Activated B cell treated with CpG ODN at 0.5 μM for 24 hours (primary cell): ENCODE measurements at regions not wholly inside any gene's neighbourhood (a gene's known extent, or its start where the extent isn't known, plus 50 kb on each side); places are given as distances from the start of the nearest gene placed in this dataset.

Experiments
- ATAC-seq: fragments of 200-7000 bp; cut with Tn5 transposase; one replicate; pipeline ENCODE4 v1.10.0; 2021; ENCODE audit warnings: low read depth, mild to moderate bottlenecking, moderate library complexity
- CTCF ChIA-PET: fragments of 350-600 bp; sonication (Branson Sonifier 250); formaldehyde crosslinking; loops from one replicate; lab custom pipeline; 2021; ENCODE audit warnings: antibody characterized with exemption; lab: Charles Lee
- POLR2A ChIA-PET: fragments of 350-600 bp; sonication (Branson Sonifier 250); formaldehyde crosslinking; loops from one replicate; lab custom pipeline; 2021; ENCODE audit warnings: antibody characterized with exemption; lab: Charles Lee
- DNase-seq: peaks from one replicate; pipeline ENCODE4 v3.0.0; 2022
- H3K27ac Mint-ChIP-seq: one replicate; pipeline ENCODE4 v1.8.0; 2020; ENCODE audit warnings: mixed read lengths
- H3K27me3 Mint-ChIP-seq: one replicate; pipeline ENCODE4 v1.8.0; 2021; ENCODE audit warnings: mixed read lengths
- H3K36me3 Mint-ChIP-seq: one replicate; pipeline ENCODE4 v1.8.0; 2021; ENCODE audit warnings: low read depth, mixed read lengths
- H3K4me1 Mint-ChIP-seq: one replicate; pipeline ENCODE4 v1.8.0; 2021; ENCODE audit warnings: mixed read lengths
- H3K4me3 Mint-ChIP-seq: one replicate; pipeline ENCODE4 v1.8.0; 2020; ENCODE audit warnings: mild to moderate bottlenecking, mixed read lengths
- H3K9me3 Mint-ChIP-seq: one replicate; pipeline ENCODE4 v1.8.0; 2020; ENCODE audit warnings: mixed read lengths
- CTCF ChIP-seq: fragments of 200-600 bp; IDR thresholded peaks from one replicate; pipeline ENCODE4 v1.8.0; 2022; ENCODE audit warnings: antibody characterized with exemption, mild to moderate bottlenecking
- intact Hi-C: fragments of 100-400 bp; cut with micrococcal nuclease; formaldehyde crosslinking; loops from one replicate; pipeline ENCODE4 v1.15.1; 2024

DNA sequence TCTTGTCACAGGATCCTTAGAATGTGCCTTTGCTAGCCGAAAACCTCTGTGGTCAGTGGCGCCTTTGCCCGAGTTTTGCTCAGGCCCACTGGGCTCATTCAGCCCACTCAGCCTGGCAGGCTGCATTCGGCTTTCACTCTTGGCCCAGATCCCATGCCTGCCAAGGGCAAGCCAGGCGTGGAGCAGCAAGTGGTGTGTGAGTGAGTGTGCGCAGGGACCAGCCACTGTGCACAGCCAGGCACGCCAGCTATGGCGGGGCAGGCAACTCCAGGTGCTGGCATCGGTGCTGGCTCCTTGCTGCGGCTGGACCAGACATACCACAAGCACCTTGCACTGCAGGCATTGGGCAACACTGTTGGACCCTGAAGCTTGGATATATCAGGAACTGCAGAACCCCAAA is 1145.1 kb upstream of the NCAM2 start:
- no peak for ATAC-seq
- ChIA-PET POLR2A (no interaction called here), CTCF (no interaction called here)
- no peaks in the 10 kb centered on the region for H3K36me3 Mint-ChIP-seq
- no peak for DNase-seq
- peaks cover 3% of the 10 kb centered on the region for H3K9me3 Mint-ChIP-seq
- intact Hi-C loops, result no loop called here
- H3K4me1 Mint-ChIP-seq, result no peaks in the 10 kb centered on the region
- no peak overlapping the region for H3K27ac Mint-ChIP-seq
- TF ChIP-seq CTCF, result no peak
- H3K27me3 Mint-ChIP-seq, result no peaks in the 10 kb centered on the region
- no peak overlapping the region for H3K4me3 Mint-ChIP-seq

DNA sequence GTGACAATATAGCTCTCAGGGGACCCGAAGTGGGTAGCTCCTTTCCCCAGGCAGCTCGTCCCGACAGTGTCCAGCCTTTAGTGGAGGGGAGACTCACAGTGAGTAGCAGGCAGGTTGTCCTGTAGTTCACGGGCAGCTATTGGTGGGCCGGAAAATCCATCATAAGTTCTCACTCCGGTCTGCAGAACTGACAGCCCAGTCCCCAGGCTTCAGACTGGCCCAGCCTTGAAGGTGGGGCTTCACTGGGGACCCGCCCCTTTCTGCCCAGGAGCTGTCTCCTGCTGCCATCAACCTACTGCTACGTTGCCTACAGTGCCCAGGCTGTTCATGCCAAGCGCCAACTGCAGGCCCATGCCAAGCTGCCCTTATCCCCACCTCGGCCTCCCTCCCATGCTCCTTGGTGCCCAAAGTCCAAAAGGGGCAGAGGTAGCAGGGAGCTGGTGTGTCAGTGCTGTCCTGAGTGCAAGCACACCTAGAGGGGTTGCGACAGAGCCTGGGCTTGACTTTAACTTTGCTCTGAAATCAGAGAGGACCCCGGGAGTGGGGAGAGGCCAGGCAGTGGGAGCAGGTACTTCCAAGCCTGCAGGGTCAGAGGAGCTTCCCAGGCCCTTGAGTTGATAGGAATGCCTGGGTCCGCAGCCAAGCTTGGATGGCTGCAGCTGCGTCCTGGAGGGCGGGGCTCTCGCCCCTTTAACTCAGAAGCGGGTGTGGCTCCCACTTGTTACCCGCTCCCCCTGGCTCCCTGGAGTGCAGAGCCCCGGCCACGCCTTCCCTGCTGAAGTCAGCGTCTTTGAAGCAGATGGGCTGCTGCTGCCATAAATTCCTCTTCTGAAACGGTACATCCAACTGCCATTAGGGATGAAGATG is 1144.3 kb upstream of the NCAM2 start:
- POLR2A ChIA-PET, result no interaction called here
- no peaks in the 10 kb centered on the region for H3K36me3 Mint-ChIP-seq
- no peak for ATAC-seq
- no peak overlapping the region for H3K4me3 Mint-ChIP-seq
- peaks cover 3% of the 10 kb centered on the region for H3K9me3 Mint-ChIP-seq
- H3K4me1 Mint-ChIP-seq, result no peaks in the 10 kb centered on the region
- DNase-seq, result no peak
- CTCF ChIA-PET, result no interaction called here
- H3K27me3 Mint-ChIP-seq, result no peaks in the 10 kb centered on the region
- H3K27ac Mint-ChIP-seq, result no peak overlapping the region
- intact Hi-C loops, result no loop called here
- no peak for TF ChIP-seq CTCF

GRCh38 chr21:19855522-19855921 is 1142.7 kb upstream of the NCAM2 start:
- ATAC-seq (no peak), DNase-seq (no peak)
- intact Hi-C loops, result no loop called here

DNA sequence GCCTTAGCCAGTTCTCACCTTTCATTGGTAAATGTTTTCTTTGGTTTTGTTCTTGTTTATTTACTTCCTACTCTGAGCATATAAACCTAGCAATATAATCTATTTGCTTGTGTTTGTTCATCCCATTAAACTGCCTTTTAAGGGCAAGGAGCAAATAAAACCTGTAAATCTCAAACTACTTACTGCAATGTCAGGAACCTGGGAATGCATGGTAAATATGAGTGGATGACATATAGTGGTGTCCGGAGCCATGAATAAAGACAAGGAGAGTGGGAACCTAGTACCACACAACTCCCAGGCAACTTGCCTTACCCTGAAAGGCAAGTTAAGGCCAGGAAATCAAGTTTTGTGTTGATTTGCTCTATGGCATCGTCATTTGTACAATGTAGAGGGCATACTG is 1133.7 kb upstream of the NCAM2 start:
- no peaks in the 10 kb centered on the region for H3K36me3 Mint-ChIP-seq
- intact Hi-C loops, result no loop called here
- no peak overlapping the region for H3K27ac Mint-ChIP-seq
- DNase-seq, result no peak
- H3K27me3 Mint-ChIP-seq, result no peaks in the 10 kb centered on the region
- POLR2A ChIA-PET, result no interaction called here
- CTCF ChIA-PET, result no interaction called here
- no peaks in the 10 kb centered on the region for H3K4me1 Mint-ChIP-seq
- ATAC-seq, result no peak
- H3K4me3 Mint-ChIP-seq, result no peak overlapping the region
- peaks cover 8% of the 10 kb centered on the region for H3K9me3 Mint-ChIP-seq
- TF ChIP-seq CTCF, result no peak

More at GRCh38 chr21:19855522-19855921, 1142.7 kb upstream of the NCAM2 start:
- ChIA-PET CTCF (no interaction called here), POLR2A (no interaction called here)
- Mint-ChIP-seq H3K27ac (no peak overlapping the region), H3K9me3 (peaks cover 3% of the 10 kb centered on the region), H3K36me3 (no peaks in the 10 kb centered on the region), H3K4me3 (no peak overlapping the region), H3K4me1 (no peaks in the 10 kb centered on the region), H3K27me3 (no peaks in the 10 kb centered on the region)
- no peak for TF ChIP-seq CTCF

DNA sequence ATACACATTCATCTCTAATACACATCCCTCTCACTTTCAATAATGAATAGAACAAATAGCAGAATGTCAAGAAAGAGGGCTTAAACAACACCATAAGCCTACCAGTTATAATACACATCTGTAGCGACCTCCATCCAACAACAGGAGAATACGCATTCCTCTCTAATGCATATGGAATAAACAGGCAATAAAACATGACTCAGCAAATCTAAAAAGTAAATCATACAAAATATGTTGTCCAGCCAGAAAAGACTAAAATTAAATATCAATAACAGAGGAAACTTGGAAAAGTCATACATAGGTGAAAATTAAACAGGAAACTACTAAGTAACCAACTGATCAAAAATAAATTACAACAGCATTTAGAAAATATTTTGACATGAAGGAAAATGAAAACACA is 1127.5 kb upstream of the NCAM2 start:
- H3K9me3 Mint-ChIP-seq, result peaks cover 16% of the 10 kb centered on the region
- intact Hi-C loops, result no loop called here
- ChIA-PET POLR2A (no interaction called here), CTCF (no interaction called here)
- H3K36me3 Mint-ChIP-seq, result no peaks in the 10 kb centered on the region
- H3K4me3 Mint-ChIP-seq, result no peak overlapping the region
- H3K27me3 Mint-ChIP-seq, result no peaks in the 10 kb centered on the region
- TF ChIP-seq CTCF, result no peak
- no peak overlapping the region for H3K27ac Mint-ChIP-seq
- no peaks in the 10 kb centered on the region for H3K4me1 Mint-ChIP-seq
- DNase-seq, result no peak
- no peak for ATAC-seq
